Left ventricle myocardium inferior (tissue), 1 donor: ENCODE measurements at regions not wholly inside any gene's neighbourhood (a gene's known extent, or its start where the extent isn't known, plus 50 kb on each side); places are given as distances from the start of the nearest gene placed in this dataset.

Experiments used
- DNase-seq: peaks from one replicate; pipeline ENCODE4 v3.0.0-alpha.2; 2020
- H3K27ac ChIP-seq: fragments of 200-600 bp; replicated peaks from 2 replicates; pipeline ENCODE4 v1.8.0; 2021
- H3K27me3 ChIP-seq: fragments of 200-600 bp; 2 replicates; pipeline ENCODE4 v1.8.0; 2021; ENCODE audit warnings: low read depth
- H3K36me3 ChIP-seq: fragments of 200-600 bp; 2 replicates; pipeline ENCODE4 v1.8.0; 2021
- H3K4me1 ChIP-seq: fragments of 200-600 bp; 2 replicates; pipeline ENCODE4 v1.8.0; 2021
- H3K4me3 ChIP-seq: fragments of 200-600 bp; 2 replicates; pipeline ENCODE4 v1.8.0; 2021; ENCODE audit warnings: mild to moderate bottlenecking, moderate library complexity
- H3K9me3 ChIP-seq: fragments of 200-600 bp; replicated peaks from 2 replicates; pipeline ENCODE4 v1.8.0; 2021
- intact Hi-C: fragments of 100-400 bp; cut with micrococcal nuclease; formaldehyde crosslinking; loops from one replicate; pipeline ENCODE4 v1.11.0; 2022
- TF ChIP-seq, protein P1 (sequence below): fragments of 200-600 bp; IDR thresholded peaks from 2 replicates; pipeline ENCODE4 v1.8.0; 2021; ENCODE audit warnings: antibody characterized with exemption, mild to moderate bottlenecking, borderline replicate concordance
- donor health status: DM: no; HTN: yes; CAD: no; lungs with severe emphysema.

GRCh38 chr4:31185014-31185585 is 464.9 kb downstream of the PCDH7 start:
- TF ChIP-seq, protein P1, sequence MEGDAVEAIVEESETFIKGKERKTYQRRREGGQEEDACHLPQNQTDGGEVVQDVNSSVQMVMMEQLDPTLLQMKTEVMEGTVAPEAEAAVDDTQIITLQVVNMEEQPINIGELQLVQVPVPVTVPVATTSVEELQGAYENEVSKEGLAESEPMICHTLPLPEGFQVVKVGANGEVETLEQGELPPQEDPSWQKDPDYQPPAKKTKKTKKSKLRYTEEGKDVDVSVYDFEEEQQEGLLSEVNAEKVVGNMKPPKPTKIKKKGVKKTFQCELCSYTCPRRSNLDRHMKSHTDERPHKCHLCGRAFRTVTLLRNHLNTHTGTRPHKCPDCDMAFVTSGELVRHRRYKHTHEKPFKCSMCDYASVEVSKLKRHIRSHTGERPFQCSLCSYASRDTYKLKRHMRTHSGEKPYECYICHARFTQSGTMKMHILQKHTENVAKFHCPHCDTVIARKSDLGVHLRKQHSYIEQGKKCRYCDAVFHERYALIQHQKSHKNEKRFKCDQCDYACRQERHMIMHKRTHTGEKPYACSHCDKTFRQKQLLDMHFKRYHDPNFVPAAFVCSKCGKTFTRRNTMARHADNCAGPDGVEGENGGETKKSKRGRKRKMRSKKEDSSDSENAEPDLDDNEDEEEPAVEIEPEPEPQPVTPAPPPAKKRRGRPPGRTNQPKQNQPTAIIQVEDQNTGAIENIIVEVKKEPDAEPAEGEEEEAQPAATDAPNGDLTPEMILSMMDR = no peak
- DNase-seq = no peak
- Histone ChIP-seq H3K27me3 (no peaks in the 10 kb centered on the region), H3K4me1 (no peaks in the 10 kb centered on the region), H3K9me3 (peaks cover 13% of the 10 kb centered on the region), H3K4me3 (no peak overlapping the region), H3K36me3 (no peaks in the 10 kb centered on the region), H3K27ac (no peak overlapping the region)
- intact Hi-C loops = no loop called here

DNA sequence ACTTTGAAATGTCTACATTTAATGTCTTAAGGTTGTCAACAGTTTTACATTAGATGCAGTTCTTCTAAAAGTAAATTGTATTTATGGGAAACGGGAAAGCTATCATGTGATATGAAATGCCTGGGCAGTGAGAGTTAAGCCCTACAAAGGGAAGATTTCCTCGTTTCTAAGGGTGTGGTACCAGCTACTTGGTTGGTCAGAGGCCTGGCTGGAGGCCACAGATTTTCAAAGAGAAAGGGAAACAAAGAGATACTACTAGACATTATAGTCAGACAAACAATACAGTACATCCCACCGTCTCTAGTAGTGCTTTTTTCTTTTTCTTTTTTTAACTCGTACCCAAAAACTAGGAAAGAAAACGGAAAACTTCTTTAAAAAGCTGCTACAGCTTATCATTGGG is 467.8 kb downstream of the PCDH7 start:
- TF ChIP-seq, protein P1 = no peak
- Histone ChIP-seq H3K27ac (no peak overlapping the region), H3K27me3 (no peaks in the 10 kb centered on the region), H3K4me3 (no peak overlapping the region), H3K36me3 (no peaks in the 10 kb centered on the region), H3K4me1 (peaks cover 12% of the 10 kb centered on the region), H3K9me3 (peaks cover 13% of the 10 kb centered on the region)
- DNase-seq = no peak
- intact Hi-C loops = no loop called here

DNA sequence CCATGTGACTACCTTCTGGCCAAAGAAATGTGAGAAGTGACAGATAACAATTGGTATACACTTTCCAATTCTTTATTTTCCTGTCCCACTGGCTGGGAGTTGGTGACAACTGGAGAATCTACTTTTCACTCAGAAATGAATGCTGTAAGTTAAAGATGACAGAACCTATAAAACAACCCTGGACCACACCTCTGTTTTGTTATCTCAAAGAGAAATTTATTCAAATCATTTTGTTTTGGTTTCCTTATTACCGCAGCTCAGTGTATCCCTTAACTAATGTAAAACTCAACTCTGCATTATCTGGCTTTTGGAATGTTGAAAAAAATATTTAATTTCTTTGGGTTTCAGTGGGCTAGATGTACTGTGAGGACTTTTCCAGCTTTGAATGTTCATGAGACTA is 469.8 kb downstream of the PCDH7 start:
- TF ChIP-seq, protein P1 = no peak

DNA sequence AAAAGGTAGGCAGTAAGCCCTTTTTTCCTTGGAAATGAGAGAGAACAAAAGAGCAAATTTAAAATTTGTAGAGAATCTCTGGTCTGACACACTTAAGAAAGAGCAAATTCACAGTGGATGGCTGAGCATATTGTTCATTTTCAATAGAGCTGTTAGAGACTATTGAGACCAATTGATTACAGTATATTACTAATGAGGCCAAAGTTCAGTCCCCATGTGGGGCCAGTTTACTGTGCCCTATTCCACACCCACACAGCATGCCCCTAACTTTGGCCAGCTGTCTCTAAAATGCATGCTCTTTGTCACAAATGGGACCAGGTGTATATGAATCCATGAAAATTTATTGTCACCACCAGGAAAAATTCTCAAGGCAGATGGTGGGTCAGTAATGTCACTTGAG is 470.5 kb downstream of the PCDH7 start:
- H3K4me3 ChIP-seq = no peak overlapping the region
- no peaks in the 10 kb centered on the region for H3K27me3 ChIP-seq
- intact Hi-C loops = no loop called here
- H3K27ac ChIP-seq = no peak overlapping the region
- H3K36me3 ChIP-seq = no peaks in the 10 kb centered on the region
- peaks cover 3% of the 10 kb centered on the region for H3K9me3 ChIP-seq
- H3K4me1 ChIP-seq = peaks cover 14% of the 10 kb centered on the region
- TF ChIP-seq, protein P1 = no peak
- DNase-seq = no peak

More for the DNA sequence above, 469.8 kb downstream of the PCDH7 start:
- Histone ChIP-seq H3K36me3 (no peaks in the 10 kb centered on the region), H3K9me3 (peaks cover 10% of the 10 kb centered on the region), H3K27me3 (no peaks in the 10 kb centered on the region), H3K27ac (no peak overlapping the region), H3K4me1 (peaks cover 14% of the 10 kb centered on the region), H3K4me3 (no peak overlapping the region)
- DNase-seq = no peak
- intact Hi-C loops = no loop called here

DNA sequence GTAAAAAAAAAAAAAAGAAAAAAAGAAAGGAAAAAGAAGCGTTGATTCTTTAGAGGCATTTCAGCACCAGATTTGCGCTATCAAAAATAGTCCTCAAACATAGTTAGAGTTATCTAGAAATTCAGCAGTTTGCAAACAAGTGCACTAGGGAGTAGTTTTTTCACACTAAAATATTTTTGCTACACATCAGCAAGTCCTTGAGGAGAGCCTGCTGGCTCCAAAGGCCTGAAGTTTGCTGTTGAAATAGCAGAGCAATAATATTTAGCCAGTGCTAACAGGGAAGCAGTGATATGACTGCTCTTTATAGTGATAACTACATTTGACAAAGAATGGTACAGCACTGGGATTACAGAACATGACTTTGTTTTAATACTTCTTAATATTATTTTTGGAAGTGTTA is 472.2 kb downstream of the PCDH7 start:
- Histone ChIP-seq H3K9me3 (no peaks in the 10 kb centered on the region), H3K4me1 (peaks cover 14% of the 10 kb centered on the region), H3K36me3 (no peaks in the 10 kb centered on the region), H3K4me3 (no peak overlapping the region), H3K27me3 (no peaks in the 10 kb centered on the region), H3K27ac (no peak overlapping the region)
- intact Hi-C loops = no loop called here
- TF ChIP-seq, protein P1 = no peak
- DNase-seq = no peak
